K562 (cell line): ENCODE measurements at regions not wholly inside any gene's neighbourhood (a gene's known extent, or its start where the extent isn't known, plus 50 kb on each side); places are given as distances from the start of the nearest gene placed in this dataset.

ENCODE experiments used
- ATAC-seq: fragments of 200-7000 bp; cut with Tn5 transposase; 3 replicates; pipeline ENCODE4 v1.9.1; 2020; ENCODE audit warnings: moderate library complexity
- BruUV-seq: library from RNA; stranded (reverse); fragments of 400-500 nt; replicated peaks from 2 replicates; lab custom pipeline; 2021; lab: Mats Ljungman, UMichigan
- CTCF ChIA-PET: fragments of 300-600 bp; formaldehyde crosslinking; extraction: SDS; loops from one replicate; lab custom pipeline; 2021; ENCODE audit warnings: low intra/inter-chr PET ratio; lab: Yijun Ruan, JAX
- POLR2A ChIA-PET: fragments of 300-600, 350-650 bp; sonication (Branson Sonifier 250); formaldehyde crosslinking; extraction: SDS; loops from one replicate; lab custom pipeline; 2021; ENCODE audit warnings: antibody characterized with exemption, inconsistent platforms; lab: Yijun Ruan, JAX
- DNase-seq, 4 experiments: peaks; one replicate each; pipeline versions ENCODE4 v3.0.0 to v3.0.0-alpha.2; 2011 to 2018; ENCODE audit warnings: low spot score in 3 of 4, mixed read lengths in 3 of 4; ENCODE audit errors: extremely low read depth in 1 of 4
- FAIRE-seq: peaks from 2 replicates; lab custom pipeline; 2011; peaks lifted over from hg19 to GRCh38; lab: Jason Lieb, UNC
- H2AFZ ChIP-seq: 2 replicates; pipeline ENCODE4 v1.6.0; 2011; ENCODE audit warnings: low read depth, low read length, control low read depth, inconsistent platforms
- H3K27ac ChIP-seq: fragments of 200-600 bp; 3 replicates; pipeline ENCODE4 v1.8.0; 2011; ENCODE audit warnings: low read depth, mild to moderate bottlenecking, control low read depth, inconsistent platforms, low read length, moderate library complexity, mixed read lengths; ENCODE audit errors: extremely low read depth
- H3K27me3 ChIP-seq, 2 experiments: fragments of 300-600 bp in 1 of 2; 2 replicates in 1 of 2; 3 replicates in 1 of 2; pipeline versions ENCODE4 v1.6.0 to v1.8.0; 2011; ENCODE audit warnings: inconsistent platforms in 2 of 2, low read length in 2 of 2, mild to moderate bottlenecking in 1 of 2, mixed read lengths in 1 of 2, moderate library complexity in 1 of 2; ENCODE audit not compliant: control insufficient read depth in 2 of 2, insufficient read depth in 2 of 2
- H3K36me3 ChIP-seq: fragments of 300-600 bp; 3 replicates; pipeline ENCODE4 v1.8.0; 2011; ENCODE audit warnings: mild to moderate bottlenecking, low read length, inconsistent platforms; ENCODE audit not compliant: control insufficient read depth, insufficient read depth
- H3K4me1 ChIP-seq, 2 experiments: fragments of 200-600 bp in 1 of 2; replicated peaks in 1 of 2; 2 replicates in 1 of 2; 3 replicates in 1 of 2; pipeline versions ENCODE4 v1.5.1 to v1.8.0; 2011; ENCODE audit warnings: inconsistent platforms in 2 of 2, low read length in 2 of 2, mild to moderate bottlenecking in 1 of 2, mixed read lengths in 1 of 2, moderate library complexity in 1 of 2; ENCODE audit not compliant: control insufficient read depth in 2 of 2, insufficient read depth in 2 of 2
- H3K4me2 ChIP-seq: 2 replicates; pipeline ENCODE4 v1.6.1; 2011; ENCODE audit warnings: low read length, control low read depth, inconsistent platforms, mixed read lengths; ENCODE audit not compliant: insufficient read depth
- H3K4me3 ChIP-seq: fragments of 200-600 bp; sonication (generic), shearing (Covaris generic); 2 replicates; pipeline ENCODE4 v1.5.1; 2016; ENCODE audit warnings: control low read depth, inconsistent platforms
- H3K79me2 ChIP-seq: fragments of 200-600 bp; 3 replicates; pipeline ENCODE4 v1.8.0; 2011; ENCODE audit warnings: low read length, inconsistent platforms; ENCODE audit not compliant: control insufficient read depth, insufficient read depth
- H3K9ac ChIP-seq, 2 experiments: 2 replicates each; pipeline versions ENCODE4 v1.6.0 to v1.6.1; 2011; ENCODE audit warnings: low read depth in 2 of 2, low read length in 2 of 2, control low read depth in 1 of 2, inconsistent platforms in 1 of 2, mild to moderate bottlenecking in 1 of 2, mixed read lengths in 1 of 2; ENCODE audit not compliant: insufficient read depth in 1 of 2
- H3K9me1 ChIP-seq: one replicate; pipeline ENCODE4 v1.6.0; 2011; ENCODE audit warnings: inconsistent platforms, mild to moderate bottlenecking, low read length, moderate library complexity; ENCODE audit not compliant: control insufficient read depth, insufficient read depth
- H3K9me3 ChIP-seq: replicated peaks from 2 replicates; pipeline ENCODE4 v1.5.1; 2011; ENCODE audit warnings: low read depth, low read length, inconsistent platforms; ENCODE audit not compliant: control insufficient read depth, insufficient read depth
- H4K20me1 ChIP-seq: replicated peaks from 2 replicates; pipeline ENCODE4 v1.6.1; 2011; ENCODE audit warnings: low read length, inconsistent platforms, mixed read lengths; ENCODE audit not compliant: control insufficient read depth, insufficient read depth
- CHD7 ChIP-seq: fragments of 200-600 bp; sonication (generic); IDR thresholded peaks from one replicate; pipeline ENCODE4 v1.6.1; 2012; ENCODE audit warnings: mild to moderate bottlenecking, low read depth, low read length, inconsistent platforms
- WGBS: fragments of 100-300 bp; shearing (Covaris generic); methylation state at CpG from one replicate; pipeline ENCODE4 v1.1.6; 2016; ENCODE audit warnings: low coverage, mixed read lengths; ENCODE audit not compliant: insufficient coverage; ENCODE audit errors: missing lambda C conversion rate; 5-methylcytosine and 5-hydroxymethylcytosine counted together
- in situ Hi-C: fragments of 300-500 bp; cut with MboI; formaldehyde crosslinking; loops from 4 replicates; pipeline ENCODE4 v1.15.0; 2018; ENCODE audit warnings: inconsistent platforms, mixed read lengths
- intact Hi-C: fragments of 100-400 bp; cut with micrococcal nuclease; formaldehyde crosslinking; loops from 2 replicates; pipeline ENCODE4 v1.14.2; 2022

GRCh38 chr6:113425977-113426660, 431.0 kb upstream of the MARCKS start:
- no peak for ATAC-seq
- POLR2A ChIA-PET, result no interaction called here
- no peaks in the 10 kb centered on the region for H3K9me1 ChIP-seq

More at GRCh38 chr6:113425977-113426660, 431.0 kb upstream of the MARCKS start:
- FAIRE-seq (no peak), DNase-seq (no peak)
- H3K27me3 ChIP-seq, result no peaks in the 10 kb centered on the region
- CTCF ChIA-PET, result no interaction called here
- H3K4me1 ChIP-seq, result no peaks in the 10 kb centered on the region
- TF ChIP-seq CHD7, result no peak
- intact Hi-C loops (no loop called here), in situ Hi-C loops (no loop called here)
- H3K9ac ChIP-seq, result no peak overlapping the region
- no peaks in the 10 kb centered on the region for H4K20me1 ChIP-seq
- H3K4me3 ChIP-seq, result no peak overlapping the region
- H3K79me2 ChIP-seq, result no peaks in the 10 kb centered on the region
- H2AFZ ChIP-seq, result no peak overlapping the region
- H3K4me2 ChIP-seq, result no peak overlapping the region
- no peak overlapping the region for H3K27ac ChIP-seq
- H3K36me3 ChIP-seq, result no peaks in the 10 kb centered on the region
- BruUV-seq, result no TSS peak
- H3K9me3 ChIP-seq, result no peaks in the 10 kb centered on the region
- WGBS, result 4% methylated on average over 3 of the region's 3 CpGs
